SKM-1 (cell line): ENCODE measurements at regions not wholly inside any gene's neighbourhood (a gene's known extent, or its start where the extent isn't known, plus 50 kb on each side); places are given as distances from the start of the nearest gene placed in this dataset.

ENCODE experiments used
- DNase-seq: peaks from one replicate; lab custom pipeline; 2025; ENCODE audit not compliant: unreplicated experiment; lab: John Stamatoyannopoulos, UW

DNA sequence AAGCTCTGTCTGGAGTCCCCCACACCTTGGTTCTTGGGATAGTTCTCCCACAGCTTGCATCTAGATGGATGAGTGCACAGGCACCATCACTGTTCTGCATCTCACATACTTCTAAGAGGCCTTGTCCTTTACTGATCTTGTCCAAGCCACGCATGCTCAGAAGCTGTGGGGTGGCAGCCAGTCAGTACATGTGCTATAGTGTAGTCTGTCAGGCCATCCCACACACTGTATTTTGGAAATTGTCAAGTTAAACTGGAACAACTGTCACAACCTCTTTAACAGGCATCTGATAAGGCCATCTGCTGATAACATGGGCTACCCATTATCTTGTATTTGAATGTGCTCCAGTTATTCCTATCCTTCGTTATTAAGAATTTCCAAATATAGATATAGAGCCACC lies 296.5 kb upstream of the AZI2 start:
- no peak for DNase-seq

DNA sequence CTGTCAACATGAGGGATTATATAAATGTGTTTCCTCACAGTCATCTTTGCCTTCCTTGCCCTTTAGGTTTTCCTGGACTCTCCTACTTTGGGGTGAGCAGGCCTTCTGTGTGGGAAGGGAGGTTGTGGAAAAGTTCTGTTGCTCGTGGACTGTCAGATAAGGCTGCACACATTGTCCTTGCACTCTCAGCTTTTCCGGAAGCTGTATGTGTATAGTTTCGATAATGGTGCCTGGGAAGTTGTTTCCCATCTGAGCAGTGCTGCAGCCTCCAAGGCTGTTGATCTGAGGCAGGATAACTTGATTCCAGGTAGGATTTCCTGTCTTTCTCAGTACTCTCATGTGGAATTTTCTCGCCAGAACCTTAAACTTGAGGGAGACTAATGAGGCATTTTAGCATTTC lies 297.8 kb upstream of the AZI2 start:
- no peak for DNase-seq

DNA sequence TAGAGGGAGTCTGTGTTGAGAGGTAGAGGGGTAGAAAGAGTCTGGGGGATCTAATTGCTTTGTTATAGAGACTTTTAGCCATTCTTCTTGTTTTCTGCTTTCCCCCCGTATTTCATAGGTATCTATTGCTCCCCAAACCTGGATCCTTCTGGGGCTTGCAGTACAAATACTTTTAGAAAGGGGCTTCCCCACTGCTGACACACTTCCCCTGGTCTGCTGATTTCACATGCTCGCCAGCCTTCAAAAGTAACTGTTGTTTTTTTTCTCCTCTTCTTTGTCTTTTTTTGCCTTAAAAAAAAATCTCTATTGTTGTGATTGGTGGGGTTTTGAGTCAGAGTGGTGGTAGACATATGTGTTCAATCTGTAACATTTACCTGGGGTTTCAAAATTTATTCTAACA lies 300.6 kb upstream of the AZI2 start:
- no peak for DNase-seq

DNA sequence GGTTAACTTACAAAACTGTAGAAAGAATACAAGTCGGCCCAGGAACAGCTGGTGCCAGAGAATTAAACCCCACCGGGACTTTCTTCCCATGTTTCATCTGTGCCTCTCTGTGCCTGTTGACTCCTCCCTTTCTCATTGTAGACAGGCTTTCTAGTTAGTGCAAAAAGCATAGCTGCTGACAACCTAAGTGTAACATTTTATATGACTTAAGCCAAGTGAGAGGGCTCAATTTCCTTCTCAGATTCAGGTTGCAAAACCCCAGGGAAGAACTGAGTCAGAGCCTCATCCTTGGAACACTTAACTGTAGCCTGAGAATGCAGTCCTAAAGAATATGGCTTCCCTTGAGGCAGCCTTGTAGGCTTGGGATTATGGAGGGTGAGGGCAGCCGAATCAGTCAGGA lies 302.5 kb upstream of the AZI2 start:
- no peak for DNase-seq

DNA sequence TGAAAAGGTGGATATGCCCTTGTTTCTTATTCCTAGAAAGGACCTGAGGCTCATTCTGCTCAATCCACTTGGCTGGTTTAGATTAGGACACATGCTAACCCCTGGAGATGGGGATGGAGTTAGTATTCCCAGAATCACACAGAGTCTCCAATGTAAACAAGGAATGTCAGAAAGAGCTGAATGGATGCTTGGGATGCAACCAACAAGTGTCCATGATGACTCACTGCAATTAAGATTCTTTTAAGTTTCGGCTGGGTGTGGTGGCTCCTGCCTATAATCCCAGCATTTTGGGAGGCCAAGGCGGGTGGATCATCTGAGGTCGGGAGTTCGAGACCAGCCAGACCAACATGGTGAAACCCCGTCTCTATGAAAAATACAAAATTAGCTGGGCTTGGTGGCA lies 315.5 kb upstream of the AZI2 start:
- no peak for DNase-seq

DNA sequence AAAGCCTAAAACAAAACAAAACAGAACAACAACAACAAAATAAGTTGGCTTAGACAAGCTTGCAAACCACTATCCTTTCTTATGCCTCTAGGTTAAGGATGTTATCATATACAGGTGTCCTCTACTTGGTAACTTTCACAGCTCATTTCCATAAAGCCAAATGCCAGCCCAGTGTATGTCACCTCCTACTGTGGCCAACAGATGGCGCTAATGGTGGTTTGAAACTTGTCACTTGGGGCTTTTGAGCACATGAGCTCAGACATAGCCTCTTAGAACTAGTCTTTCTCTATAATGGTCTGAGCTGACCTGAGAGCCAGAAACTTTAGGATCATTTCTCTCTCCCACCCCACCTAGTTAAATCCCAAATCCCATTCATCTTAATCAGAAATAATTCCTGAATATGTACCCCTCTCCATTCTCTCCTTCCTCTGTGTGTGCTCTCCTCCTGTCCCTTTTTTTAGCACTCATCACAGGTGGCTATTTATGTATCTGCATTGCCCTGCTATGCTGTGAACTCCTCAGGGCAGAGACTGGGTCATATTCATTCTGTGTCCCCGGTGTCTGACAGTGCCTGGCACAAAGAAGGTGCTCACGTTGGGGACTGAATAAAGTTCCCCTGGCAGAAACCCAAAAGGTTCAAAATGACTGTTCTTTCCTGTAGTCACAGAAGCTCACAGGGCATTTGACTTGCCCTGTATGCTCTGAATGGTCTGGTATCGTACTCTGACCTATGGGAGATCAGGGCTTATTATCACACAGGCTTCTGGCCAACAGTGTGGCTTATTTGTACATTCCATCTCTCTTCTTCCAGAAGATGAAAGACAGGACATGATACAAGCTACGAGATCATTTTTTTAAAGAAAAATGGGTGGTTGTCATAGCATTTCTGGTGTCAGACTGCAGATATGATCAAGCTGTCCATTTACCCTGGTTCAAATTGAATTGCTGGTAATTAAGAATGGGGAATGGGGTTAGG lies 319.3 kb upstream of the AZI2 start:
- peak; percentile 46 for DNase-seq

DNA sequence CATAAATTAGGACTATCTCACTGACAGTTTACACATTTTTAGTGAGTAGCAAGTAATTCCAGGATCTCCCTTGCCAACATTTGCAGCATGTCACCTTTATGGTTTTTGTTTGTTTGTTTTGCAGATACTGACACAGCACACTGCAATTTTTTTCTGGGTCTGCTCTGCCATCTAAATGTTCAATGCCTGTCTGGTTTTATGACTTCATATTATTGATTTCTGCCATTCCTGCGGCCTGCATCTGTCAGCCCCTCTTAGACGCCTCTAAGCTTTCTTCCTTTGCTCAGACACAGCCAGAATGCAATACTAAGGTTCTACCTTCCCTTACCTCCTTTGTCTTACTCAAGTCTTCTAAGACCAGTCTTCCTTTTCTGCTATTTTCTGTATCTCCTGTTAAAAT lies 321.2 kb upstream of the AZI2 start:
- DNase-seq = no peak

DNA sequence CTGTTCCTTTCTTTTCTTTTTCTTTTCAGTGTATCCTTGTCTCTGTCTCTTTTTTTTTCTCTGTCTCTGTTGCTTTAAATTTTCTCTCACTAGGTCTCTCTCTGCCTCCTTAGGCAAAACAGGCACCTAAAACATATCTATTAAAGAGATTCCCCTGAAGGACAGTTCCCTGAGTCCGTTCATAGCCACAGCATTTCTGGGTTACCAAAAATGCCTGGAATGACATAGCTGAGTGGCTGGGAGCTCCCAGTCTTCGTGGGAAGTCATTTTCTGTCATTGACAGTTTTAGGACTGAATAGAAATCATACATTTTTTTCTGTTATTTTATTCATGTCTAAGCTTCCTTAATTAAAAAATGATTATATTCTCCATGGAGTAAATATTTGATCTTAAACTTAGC lies 323.8 kb upstream of the AZI2 start:
- no peak for DNase-seq

DNA sequence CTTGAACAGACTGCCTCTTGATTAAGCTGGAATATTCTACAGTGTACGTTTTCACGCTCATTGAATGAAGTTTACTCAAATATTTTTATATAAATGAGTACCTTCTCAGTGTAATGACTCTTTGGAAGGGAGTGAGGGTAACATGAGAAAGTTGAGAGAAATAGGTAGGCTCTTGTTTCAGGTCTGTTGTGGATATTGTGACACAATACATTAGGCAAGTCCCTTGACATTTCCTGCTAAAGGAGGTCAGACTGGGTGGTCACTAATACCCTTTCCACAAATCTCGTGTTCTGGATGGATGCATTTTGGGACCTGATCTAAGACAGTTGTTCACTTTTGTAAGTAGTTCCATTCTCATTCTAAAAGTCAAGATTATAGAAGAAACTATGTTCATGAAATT lies 324.8 kb upstream of the AZI2 start:
- DNase-seq = no peak

DNA sequence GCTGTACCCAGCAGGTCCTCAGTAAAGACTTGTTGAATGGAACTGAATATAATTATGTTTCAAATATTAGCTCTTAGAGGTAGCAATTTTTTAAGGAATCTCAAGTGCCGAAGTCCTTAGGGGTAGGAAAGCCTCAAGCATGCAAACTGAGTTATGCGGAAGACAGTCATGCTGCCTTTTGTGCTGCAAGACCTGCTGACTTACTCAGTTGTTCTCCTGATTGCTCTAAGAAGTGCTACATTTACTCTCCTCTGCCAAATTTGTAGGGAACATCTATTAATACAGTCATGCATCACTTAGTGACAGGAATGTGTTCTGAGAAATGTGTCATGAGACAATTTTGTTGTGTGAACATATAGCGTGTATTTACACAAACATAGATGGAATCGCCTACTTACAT lies 325.6 kb upstream of the AZI2 start:
- DNase-seq = no peak

DNA sequence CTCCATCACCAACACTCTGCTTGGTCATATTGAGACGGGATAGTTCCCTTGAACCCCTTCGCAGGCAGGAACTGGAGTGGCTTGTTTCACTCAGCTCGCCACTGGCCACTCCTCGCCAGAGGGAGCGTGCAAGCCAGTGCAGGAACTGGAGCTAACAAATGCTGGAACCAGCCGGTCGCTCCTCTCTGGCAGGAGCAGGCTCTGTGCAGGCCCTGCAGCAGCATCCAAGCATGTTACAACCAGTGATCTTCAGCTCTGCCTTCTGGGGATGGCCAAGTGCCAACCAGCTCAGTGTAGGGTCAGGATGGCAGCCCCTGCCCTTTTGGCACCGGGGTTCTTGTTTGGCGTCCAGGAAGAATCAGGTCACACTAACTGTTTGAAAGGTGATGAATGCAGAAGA lies 329.0 kb upstream of the AZI2 start:
- no peak for DNase-seq

DNA sequence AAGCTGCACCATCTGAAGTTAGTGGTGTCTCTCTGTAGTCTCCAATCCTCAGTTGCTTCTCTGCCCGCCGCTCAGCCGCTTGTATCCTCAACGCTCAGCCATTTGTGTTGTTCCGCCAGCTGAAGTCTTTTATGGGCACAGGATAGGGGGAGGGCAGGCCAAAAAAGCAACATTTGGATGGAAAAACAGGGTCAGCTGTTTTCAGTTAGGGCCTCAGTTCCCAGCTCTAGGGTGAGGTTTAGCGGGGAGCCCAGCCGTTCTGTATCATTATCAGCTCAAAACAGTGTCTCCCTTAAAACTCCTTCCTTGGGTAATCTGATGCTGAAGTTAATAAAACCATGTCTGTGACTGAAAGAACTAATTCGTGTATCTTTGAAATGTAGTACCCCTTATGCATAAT lies 329.5 kb upstream of the AZI2 start:
- DNase-seq = no peak

DNA sequence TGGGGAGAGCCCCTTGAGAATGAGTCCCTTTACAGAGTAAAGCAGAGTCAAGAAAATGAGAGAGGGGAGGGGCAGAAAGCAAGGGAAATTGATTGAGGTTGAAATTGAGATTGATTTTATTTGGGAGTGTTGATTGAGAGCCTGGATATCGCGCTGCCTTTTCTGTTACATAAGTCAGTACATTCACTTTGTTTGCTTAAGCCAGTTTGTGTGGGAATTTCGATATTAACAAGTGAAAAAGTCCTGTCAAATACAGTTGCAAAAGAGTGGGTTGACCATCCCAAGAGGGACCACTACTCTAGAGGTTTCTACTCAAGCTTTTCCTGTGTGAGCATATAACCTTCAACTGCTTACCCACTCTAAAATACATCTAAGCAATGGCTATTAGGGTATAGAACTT lies 331.4 kb upstream of the AZI2 start:
- no peak for DNase-seq

DNA sequence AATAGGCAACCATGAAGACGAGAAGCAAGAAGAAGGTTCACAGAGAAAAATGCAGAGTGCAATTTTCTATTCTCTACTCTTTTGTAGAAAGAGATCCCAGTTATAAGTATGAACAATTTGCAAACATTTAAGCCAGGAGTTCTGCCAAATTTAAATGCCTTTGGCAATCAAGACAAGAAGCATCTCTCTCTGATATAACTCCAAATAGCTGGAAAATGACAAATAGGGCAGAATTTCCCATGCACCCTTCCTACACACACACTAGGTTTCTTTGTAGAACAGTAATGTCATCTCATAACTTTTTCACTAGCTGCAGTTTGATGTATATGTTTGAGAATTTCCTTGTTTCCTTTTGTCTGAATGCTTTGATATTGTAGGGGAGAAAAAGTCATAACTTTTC lies 333.5 kb upstream of the AZI2 start:
- DNase-seq = no peak

DNA sequence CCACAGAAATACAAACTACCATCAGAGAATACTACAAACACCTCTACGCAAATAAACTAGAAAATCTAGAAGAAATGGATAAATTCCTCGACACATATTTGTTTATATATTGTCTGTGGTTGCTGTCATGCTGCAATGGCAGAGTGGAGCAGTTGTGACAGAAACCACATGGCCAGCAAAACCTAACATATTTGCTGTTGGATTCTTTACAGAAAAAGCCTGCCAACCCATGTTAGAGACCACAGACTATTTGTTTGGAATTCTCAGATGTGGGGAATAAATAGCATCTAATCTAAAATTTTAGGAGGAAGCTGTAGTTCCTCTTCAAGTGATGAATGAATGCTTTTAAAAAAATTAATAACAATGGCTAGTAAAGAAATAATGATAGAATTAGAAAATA lies 341.6 kb upstream of the AZI2 start:
- DNase-seq = no peak

DNA sequence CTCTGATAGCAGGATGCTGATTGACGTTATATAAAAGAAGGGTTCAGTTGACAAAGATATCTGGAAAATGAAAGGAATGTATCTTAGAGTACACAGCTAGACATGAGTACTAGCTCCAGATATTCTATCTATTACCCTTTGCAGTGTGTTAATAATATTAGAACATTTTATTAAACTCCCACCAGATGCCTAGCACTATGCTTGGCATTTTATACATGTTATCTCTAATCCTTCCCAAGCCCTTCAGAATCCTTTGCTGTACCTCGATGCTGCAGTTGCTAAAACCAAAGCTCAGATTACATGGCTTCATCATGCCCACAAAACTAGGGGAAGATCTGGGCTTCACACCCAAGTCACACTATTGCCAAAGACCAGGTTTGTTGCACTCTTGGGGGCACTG lies 350.1 kb upstream of the AZI2 start:
- no peak for DNase-seq

DNA sequence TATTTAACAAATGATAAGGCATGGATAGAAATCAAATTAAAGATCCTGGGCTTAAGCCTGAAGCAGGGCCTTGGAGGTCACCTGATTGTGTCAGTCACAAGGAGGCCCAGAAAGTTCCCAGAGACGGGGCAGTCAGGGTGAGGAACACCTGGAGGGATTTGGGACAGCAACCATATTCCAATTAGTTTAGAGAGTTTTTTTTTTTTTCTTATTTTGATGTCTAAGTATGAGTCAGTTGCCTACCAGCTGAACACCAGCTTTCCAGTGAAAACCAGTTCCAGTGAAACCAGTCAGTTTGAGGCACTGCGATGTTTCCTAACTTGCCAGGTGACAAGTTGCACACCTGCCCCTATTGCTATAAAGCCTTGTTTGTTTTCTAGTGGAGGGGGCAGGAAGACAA lies 350.7 kb upstream of the AZI2 start:
- DNase-seq = no peak

DNA sequence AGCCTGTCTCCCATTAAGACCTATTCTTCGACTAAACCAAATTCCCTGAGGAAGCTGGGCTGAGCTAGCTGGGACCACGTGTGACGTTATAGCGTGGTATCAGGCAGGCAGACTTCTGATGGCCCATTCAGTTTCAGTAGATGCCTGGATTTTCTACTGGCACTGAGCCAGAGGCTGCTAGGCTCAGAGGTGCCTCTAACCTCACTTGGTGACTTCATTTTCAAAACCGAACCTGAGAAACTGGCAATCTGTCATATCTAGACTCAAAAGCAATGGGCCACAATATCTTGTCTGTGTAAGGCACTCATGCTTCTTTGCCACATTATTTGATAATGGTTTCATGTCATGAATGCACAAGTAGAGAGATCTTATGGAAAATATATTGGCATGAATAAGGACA lies 352.1 kb upstream of the AZI2 start:
- no peak for DNase-seq

DNA sequence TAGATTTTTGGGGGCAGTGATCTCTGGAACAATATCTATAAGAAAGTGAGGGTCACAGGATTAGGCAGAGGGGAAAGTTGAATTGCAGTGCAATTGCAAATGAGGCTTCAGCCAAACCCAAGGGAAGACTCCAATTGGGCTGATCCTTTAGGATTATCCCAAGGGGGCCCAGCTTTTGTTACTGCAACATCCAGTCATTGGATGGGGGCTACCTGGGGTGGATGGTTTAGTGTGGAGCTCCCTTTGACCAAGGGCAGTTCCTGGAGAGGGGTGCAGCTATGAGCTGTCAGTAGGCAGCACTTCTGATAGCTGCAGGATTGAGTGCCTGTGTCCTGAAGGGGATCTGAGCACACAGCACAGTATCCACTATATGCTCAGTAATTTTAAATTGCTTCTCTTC lies 355.2 kb upstream of the AZI2 start:
- DNase-seq = no peak

DNA sequence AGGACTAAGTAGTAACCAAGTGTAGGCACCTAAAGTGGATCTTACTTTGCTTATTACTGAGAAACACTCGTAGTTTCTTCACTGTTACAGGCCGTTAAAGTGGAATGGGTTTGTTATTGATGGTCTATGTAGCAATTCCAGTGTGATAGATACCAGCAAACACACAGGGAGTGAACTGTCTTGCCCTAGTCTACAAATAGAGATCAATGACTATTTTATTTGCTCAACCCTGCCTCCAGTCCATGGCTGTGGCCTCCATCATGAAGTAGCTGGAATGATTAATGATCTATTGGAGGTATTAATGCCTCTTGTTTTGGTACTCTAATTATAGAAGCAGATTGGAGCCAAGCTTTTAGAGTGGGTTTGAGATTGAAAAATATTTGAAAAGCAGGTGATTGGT lies 362.7 kb upstream of the AZI2 start:
- no peak for DNase-seq

DNA sequence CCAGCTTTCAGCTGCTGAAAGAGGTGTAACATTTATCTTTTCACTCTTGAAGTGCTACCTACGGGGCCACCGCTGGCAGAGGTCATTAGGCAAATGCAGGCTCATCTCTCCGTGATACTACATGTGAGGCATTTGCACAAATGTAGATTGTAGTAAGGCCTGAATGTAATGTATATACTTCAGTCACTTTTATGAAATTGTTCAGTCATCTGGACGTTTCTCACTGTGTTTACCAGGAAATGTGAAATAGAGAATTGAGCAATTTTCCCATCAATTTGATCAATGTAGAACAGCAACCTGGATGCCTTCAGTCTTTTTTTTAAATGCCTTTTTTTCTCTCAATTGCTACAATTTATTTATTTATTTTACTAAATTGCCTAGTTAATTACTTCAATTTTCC lies 368.3 kb upstream of the AZI2 start:
- no peak for DNase-seq

DNA sequence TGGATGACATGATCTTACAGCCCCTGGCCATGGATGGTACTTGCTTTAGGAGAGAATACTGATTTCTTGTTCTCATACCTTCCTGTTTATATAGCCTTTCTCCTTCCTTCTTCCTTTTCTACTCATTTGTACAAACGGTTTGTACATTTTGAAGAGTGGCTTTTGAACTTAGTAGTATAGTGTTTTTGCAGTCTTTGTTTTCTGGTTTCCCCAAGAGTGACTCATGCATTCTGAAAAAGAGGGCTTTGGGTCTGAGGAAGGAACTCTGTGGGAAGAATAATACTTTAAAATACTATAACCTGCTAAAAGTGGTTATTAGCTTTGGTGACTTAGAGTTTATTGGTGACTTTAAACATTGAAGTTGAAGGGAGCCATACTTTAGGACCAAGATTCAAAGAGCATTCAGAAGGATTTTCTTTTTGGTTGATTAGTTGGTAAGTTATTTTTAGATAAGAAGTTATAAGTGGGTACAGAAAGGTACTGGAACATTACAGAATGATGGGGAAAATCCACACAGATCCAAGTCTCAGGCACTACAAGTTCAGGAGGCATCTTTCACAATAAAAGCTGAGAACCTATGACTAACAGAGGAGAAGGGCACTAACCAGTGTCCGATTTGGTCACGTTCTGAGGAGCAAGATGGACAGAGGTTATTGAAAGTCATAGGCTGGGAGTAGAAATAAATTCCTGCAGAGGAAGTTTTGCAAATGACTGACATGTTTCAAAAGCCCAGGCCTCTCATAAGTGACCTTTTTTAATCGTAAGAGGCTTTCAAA lies 369.6 kb upstream of the AZI2 start:
- DNase-seq = no peak
